GM19438 (cell line): ENCODE measurements at regions not wholly inside any gene's neighbourhood (a gene's known extent, or its start where the extent isn't known, plus 50 kb on each side); places are given as distances from the start of the nearest gene placed in this dataset.

Experiments used
- ATAC-seq: cut with Tn5 transposase; IDR thresholded peaks from one replicate; pipeline ENCODE4 v1.9.1; 2021; ENCODE audit warnings: low read depth; ENCODE audit not compliant: unreplicated experiment

- no peak for ATAC-seq
Observed at GRCh38 chr7:12970626-12971025, 283.2 kb downstream of the ARL4A start.

GRCh38 chr7:12974451-12975166 is 287.2 kb downstream of the ARL4A start:
- ATAC-seq = no peak

- ATAC-seq = no peak
Observed at GRCh38 chr7:12975412-12975811, 288.0 kb downstream of the ARL4A start.

- ATAC-seq = no peak
Observed at GRCh38 chr7:12979181-12979580, 291.7 kb downstream of the ARL4A start.

GRCh38 chr7:12982178-12982577 is 294.7 kb downstream of the ARL4A start:
- no peak for ATAC-seq

GRCh38 chr7:12984117-12984516 is 296.7 kb downstream of the ARL4A start:
- ATAC-seq = no peak

- ATAC-seq = no peak
Observed at GRCh38 chr7:12985228-12985627, 297.8 kb downstream of the ARL4A start.

- ATAC-seq = no peak
Observed at GRCh38 chr7:12985752-12986151, 298.3 kb downstream of the ARL4A start.

- ATAC-seq = no peak
Observed at GRCh38 chr7:12987238-12987637, 299.8 kb downstream of the ARL4A start.

GRCh38 chr7:12990440-12990839 is 303.0 kb downstream of the ARL4A start:
- ATAC-seq = no peak

- no peak for ATAC-seq
Observed at GRCh38 chr7:12993025-12993424, 305.6 kb downstream of the ARL4A start.

- no peak for ATAC-seq
Observed at GRCh38 chr7:12995912-12996469, 308.6 kb downstream of the ARL4A start.

- ATAC-seq = no peak
Observed at GRCh38 chr7:13007331-13007730, 319.9 kb downstream of the ARL4A start.

- ATAC-seq = no peak
Observed at GRCh38 chr7:13009517-13009916, 322.1 kb downstream of the ARL4A start.

GRCh38 chr7:13014011-13014410 is 326.6 kb downstream of the ARL4A start:
- no peak for ATAC-seq

GRCh38 chr7:13016036-13016581 is 328.7 kb downstream of the ARL4A start:
- ATAC-seq = no peak

- ATAC-seq = no peak
Observed at GRCh38 chr7:13016592-13017332, 329.3 kb downstream of the ARL4A start.

- no peak for ATAC-seq
Observed at GRCh38 chr7:13017333-13017857, 330.0 kb downstream of the ARL4A start.

GRCh38 chr7:13017881-13018280 is 330.4 kb downstream of the ARL4A start:
- no peak for ATAC-seq

- no peak for ATAC-seq
Observed at GRCh38 chr7:13021566-13022300, 334.3 kb downstream of the ARL4A start.
